GM23338 (cell line): ENCODE measurements at regions not wholly inside any gene's neighbourhood (a gene's known extent, or its start where the extent isn't known, plus 50 kb on each side); places are given as distances from the start of the nearest gene placed in this dataset.

Experiments used
- ATAC-seq: fragments of 200-7000 bp; cut with Tn5 transposase; 3 replicates; pipeline ENCODE4 v1.9.1; 2020
- DNase-seq: peaks from one replicate; pipeline ENCODE4 v3.0.0-alpha.2; 2015; ENCODE audit warnings: low spot score
- H2AFZ ChIP-seq: fragments of 200-600 bp; sonication (generic); 2 replicates; pipeline ENCODE4 v1.8.0; 2016; ENCODE audit warnings: antibody characterized with exemption, mild to moderate bottlenecking, moderate library complexity
- H3F3A ChIP-seq: fragments of 200-600 bp; sonication (generic); replicated peaks from 2 replicates; pipeline ENCODE4 v1.8.0; 2017; ENCODE audit warnings: antibody characterized with exemption, mixed run types, low read depth
- H3K27ac ChIP-seq: fragments of 200-600 bp; sonication (generic); 2 replicates; pipeline ENCODE4 v1.6.1; 2016; ENCODE audit warnings: low read depth
- H3K27me3 ChIP-seq: fragments of 200-600 bp; sonication (generic); 2 replicates; pipeline ENCODE4 v1.8.0; 2016; ENCODE audit warnings: mild to moderate bottlenecking, mixed run types, moderate library complexity; ENCODE audit not compliant: insufficient read depth
- H3K36me3 ChIP-seq: fragments of 200-600 bp; sonication (generic); 2 replicates; pipeline ENCODE4 v1.8.0; 2016; ENCODE audit warnings: mild to moderate bottlenecking; ENCODE audit not compliant: insufficient read depth
- H3K4me1 ChIP-seq: fragments of 200-600 bp; sonication (generic); 2 replicates; pipeline ENCODE4 v1.8.0; 2016; ENCODE audit warnings: mild to moderate bottlenecking, moderate library complexity; ENCODE audit not compliant: insufficient read depth
- H3K4me2 ChIP-seq: fragments of 200-600 bp; sonication (generic); 2 replicates; pipeline ENCODE4 v1.7.1; 2017; ENCODE audit warnings: mixed run types
- H3K4me3 ChIP-seq: fragments of 200-600 bp; sonication (generic); 2 replicates; pipeline ENCODE4 v1.6.1; 2016; ENCODE audit warnings: mixed run types
- H3K79me2 ChIP-seq: fragments of 200-600 bp; sonication (generic); replicated peaks from 2 replicates; pipeline ENCODE4 v1.8.0; 2017; ENCODE audit warnings: mild to moderate bottlenecking; ENCODE audit not compliant: insufficient read depth
- H3K9me2 ChIP-seq: fragments of 200-600 bp; sonication (generic); 2 replicates; pipeline ENCODE4 v1.8.0; 2017; ENCODE audit not compliant: insufficient read depth
- H4K20me1 ChIP-seq: fragments of 200-600 bp; sonication (generic); replicated peaks from 2 replicates; pipeline ENCODE4 v1.8.0; 2017; ENCODE audit warnings: mild to moderate bottlenecking; ENCODE audit not compliant: insufficient read depth
- H3K27ac Mint-ChIP-seq: 2 replicates; pipeline ENCODE4 v1.8.0; 2020; ENCODE audit warnings: inconsistent platforms, mild to moderate bottlenecking, moderate library complexity, mixed read lengths
- H3K27me3 Mint-ChIP-seq: 3 replicates; pipeline ENCODE4 v1.8.0; 2022; ENCODE audit warnings: low read depth, mild to moderate bottlenecking, moderate library complexity, mixed read lengths, inconsistent platforms; ENCODE audit not compliant: insufficient read depth, poor library complexity
- H3K36me3 Mint-ChIP-seq: 3 replicates; pipeline ENCODE4 v1.8.0; 2021; ENCODE audit warnings: low read depth, mild to moderate bottlenecking, inconsistent platforms, moderate library complexity, mixed read lengths
- H3K4me1 Mint-ChIP-seq: 3 replicates; pipeline ENCODE4 v1.8.0; 2020; ENCODE audit warnings: mild to moderate bottlenecking, inconsistent platforms, mixed read lengths
- H3K4me3 Mint-ChIP-seq: 3 replicates; pipeline ENCODE4 v1.8.0; 2021; ENCODE audit warnings: moderate library complexity, mild to moderate bottlenecking, inconsistent platforms, mixed read lengths
- H3K9me3 Mint-ChIP-seq: 3 replicates; pipeline ENCODE4 v1.8.0; 2020; ENCODE audit warnings: moderate library complexity, mild to moderate bottlenecking, inconsistent platforms, mixed read lengths
- CREB1 ChIP-seq: fragments of 250-450 bp; sonication (Bioruptor Pico); IDR thresholded peaks from 2 replicates; pipeline ENCODE4 v1.5.0; 2020; ENCODE audit warnings: low read depth, mild to moderate bottlenecking, moderate library complexity
- EZH2 ChIP-seq: fragments of 200-600 bp; sonication (generic); IDR thresholded peaks from one replicate; pipeline ENCODE4 v1.8.0; 2017; ENCODE audit warnings: antibody characterized with exemption, mild to moderate bottlenecking, low read depth; ENCODE audit not compliant: unreplicated experiment
- EZH2phosphoT487 ChIP-seq: fragments of 200-600 bp; sonication (generic); IDR thresholded peaks from one replicate; pipeline ENCODE4 v1.8.1; 2018; ENCODE audit warnings: antibody characterized with exemption; ENCODE audit not compliant: unreplicated experiment
- JUNB ChIP-seq: IDR thresholded peaks from one replicate; pipeline ENCODE4 v1.6.1; 2016; ENCODE audit warnings: antibody characterized with exemption; ENCODE audit not compliant: unreplicated experiment
- NANOG ChIP-seq: IDR thresholded peaks from 2 replicates; pipeline ENCODE4 v1.6.1; 2016; ENCODE audit warnings: antibody characterized with exemption, borderline replicate concordance
- POLR2AphosphoS5 ChIP-seq: IDR thresholded peaks from 2 replicates; pipeline ENCODE4 v1.6.1; 2016; ENCODE audit warnings: antibody characterized with exemption, low read depth
- STAT1 ChIP-seq: IDR thresholded peaks from one replicate; pipeline ENCODE4 v1.6.1; 2016; ENCODE audit warnings: antibody characterized with exemption; ENCODE audit not compliant: unreplicated experiment
- ZNF114 ChIP-seq: fragments of 250-450 bp; sonication (Bioruptor Pico); IDR thresholded peaks from 2 replicates; pipeline ENCODE4 v1.5.0; 2020; ENCODE audit warnings: mild to moderate bottlenecking, moderate library complexity
- ZNF331 ChIP-seq: fragments of 250-450 bp; sonication (Bioruptor Pico); IDR thresholded peaks from 2 replicates; pipeline ENCODE4 v1.5.0; 2020; ENCODE audit warnings: low read depth, mild to moderate bottlenecking, moderate library complexity
- TF ChIP-seq, protein P1 (sequence below): IDR thresholded peaks from 2 replicates; pipeline ENCODE4 v1.6.1; 2016; ENCODE audit warnings: antibody characterized with exemption
- TF ChIP-seq, protein P2 (sequence below), 2 experiments: fragments of 200-600 bp in 1 of 2; sonication (generic) in 1 of 2; conservative IDR thresholded peaks; 2 replicates each; pipeline versions ENCODE4 v1.5.1 to v1.6.1; 2016 to 2017; ENCODE audit warnings: antibody characterized with exemption in 2 of 2, low read depth in 2 of 2, mild to moderate bottlenecking in 2 of 2, moderate library complexity in 1 of 2
- TF ChIP-seq, protein P3 (sequence below): fragments of 250-450 bp; sonication (Bioruptor Pico); IDR thresholded peaks from 2 replicates; pipeline ENCODE4 v1.5.0; 2020; ENCODE audit warnings: mild to moderate bottlenecking, moderate library complexity
- TF ChIP-seq, protein P4 (sequence below): IDR thresholded peaks from one replicate; pipeline ENCODE4 v1.6.1; 2018; ENCODE audit warnings: antibody characterized with exemption; ENCODE audit not compliant: unreplicated experiment

DNA sequence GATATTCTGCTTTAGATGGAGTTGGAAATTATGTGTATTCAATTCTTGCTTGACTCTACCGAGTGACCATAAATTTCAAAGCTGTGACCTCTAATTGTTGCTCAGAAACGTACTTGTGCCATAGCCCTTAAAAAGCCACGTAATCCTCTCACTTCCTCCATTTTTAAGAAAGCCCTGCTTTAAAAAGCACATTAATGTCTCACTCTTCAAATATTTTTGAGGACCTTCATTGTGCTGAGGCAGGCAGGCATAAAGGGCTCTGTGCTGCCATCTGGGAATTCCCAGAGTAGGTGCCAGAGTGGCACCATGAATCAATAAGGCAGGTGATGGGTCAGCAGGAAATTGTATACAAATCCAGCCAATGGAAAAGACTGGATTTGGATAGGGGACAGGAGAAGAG lies 97.7 kb upstream of the FAM204A start:
- H4K20me1 ChIP-seq, result no peaks in the 10 kb centered on the region
- Mint-ChIP-seq H3K27me3 (no peaks in the 10 kb centered on the region), H3K36me3 (no peaks in the 10 kb centered on the region), H3K4me1 (no peaks in the 10 kb centered on the region), H3K27ac (no peak overlapping the region), H3K9me3 (no peaks in the 10 kb centered on the region), H3K4me3 (no peak overlapping the region)
- H3K4me2 ChIP-seq, result no peak overlapping the region
- H2AFZ ChIP-seq, result no peak overlapping the region
- ATAC-seq (no peak), DNase-seq (no peak)
- H3F3A ChIP-seq, result no peaks in the 10 kb centered on the region
- H3K4me3 ChIP-seq, result no peak overlapping the region
- H3K27me3 ChIP-seq, result no peaks in the 10 kb centered on the region
- no peaks in the 10 kb centered on the region for H3K36me3 ChIP-seq
- H3K79me2 ChIP-seq, result no peaks in the 10 kb centered on the region
- no peak for TF ChIP-seq STAT1
- TF ChIP-seq, protein P1, sequence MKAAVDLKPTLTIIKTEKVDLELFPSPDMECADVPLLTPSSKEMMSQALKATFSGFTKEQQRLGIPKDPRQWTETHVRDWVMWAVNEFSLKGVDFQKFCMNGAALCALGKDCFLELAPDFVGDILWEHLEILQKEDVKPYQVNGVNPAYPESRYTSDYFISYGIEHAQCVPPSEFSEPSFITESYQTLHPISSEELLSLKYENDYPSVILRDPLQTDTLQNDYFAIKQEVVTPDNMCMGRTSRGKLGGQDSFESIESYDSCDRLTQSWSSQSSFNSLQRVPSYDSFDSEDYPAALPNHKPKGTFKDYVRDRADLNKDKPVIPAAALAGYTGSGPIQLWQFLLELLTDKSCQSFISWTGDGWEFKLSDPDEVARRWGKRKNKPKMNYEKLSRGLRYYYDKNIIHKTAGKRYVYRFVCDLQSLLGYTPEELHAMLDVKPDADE, result no peak
- no peak for TF ChIP-seq EZH2phosphoT487
- no peak for TF ChIP-seq ZNF114 (CRISPR knock-in tag)
- no peak for TF ChIP-seq CREB1 (CRISPR knock-in tag)
- TF ChIP-seq, protein P2, sequence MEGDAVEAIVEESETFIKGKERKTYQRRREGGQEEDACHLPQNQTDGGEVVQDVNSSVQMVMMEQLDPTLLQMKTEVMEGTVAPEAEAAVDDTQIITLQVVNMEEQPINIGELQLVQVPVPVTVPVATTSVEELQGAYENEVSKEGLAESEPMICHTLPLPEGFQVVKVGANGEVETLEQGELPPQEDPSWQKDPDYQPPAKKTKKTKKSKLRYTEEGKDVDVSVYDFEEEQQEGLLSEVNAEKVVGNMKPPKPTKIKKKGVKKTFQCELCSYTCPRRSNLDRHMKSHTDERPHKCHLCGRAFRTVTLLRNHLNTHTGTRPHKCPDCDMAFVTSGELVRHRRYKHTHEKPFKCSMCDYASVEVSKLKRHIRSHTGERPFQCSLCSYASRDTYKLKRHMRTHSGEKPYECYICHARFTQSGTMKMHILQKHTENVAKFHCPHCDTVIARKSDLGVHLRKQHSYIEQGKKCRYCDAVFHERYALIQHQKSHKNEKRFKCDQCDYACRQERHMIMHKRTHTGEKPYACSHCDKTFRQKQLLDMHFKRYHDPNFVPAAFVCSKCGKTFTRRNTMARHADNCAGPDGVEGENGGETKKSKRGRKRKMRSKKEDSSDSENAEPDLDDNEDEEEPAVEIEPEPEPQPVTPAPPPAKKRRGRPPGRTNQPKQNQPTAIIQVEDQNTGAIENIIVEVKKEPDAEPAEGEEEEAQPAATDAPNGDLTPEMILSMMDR (conservative IDR thresholded peaks at IDR 0.05; ENCODE audit: low read depth in 2 of 2), result no peak
- TF ChIP-seq, protein P3, sequence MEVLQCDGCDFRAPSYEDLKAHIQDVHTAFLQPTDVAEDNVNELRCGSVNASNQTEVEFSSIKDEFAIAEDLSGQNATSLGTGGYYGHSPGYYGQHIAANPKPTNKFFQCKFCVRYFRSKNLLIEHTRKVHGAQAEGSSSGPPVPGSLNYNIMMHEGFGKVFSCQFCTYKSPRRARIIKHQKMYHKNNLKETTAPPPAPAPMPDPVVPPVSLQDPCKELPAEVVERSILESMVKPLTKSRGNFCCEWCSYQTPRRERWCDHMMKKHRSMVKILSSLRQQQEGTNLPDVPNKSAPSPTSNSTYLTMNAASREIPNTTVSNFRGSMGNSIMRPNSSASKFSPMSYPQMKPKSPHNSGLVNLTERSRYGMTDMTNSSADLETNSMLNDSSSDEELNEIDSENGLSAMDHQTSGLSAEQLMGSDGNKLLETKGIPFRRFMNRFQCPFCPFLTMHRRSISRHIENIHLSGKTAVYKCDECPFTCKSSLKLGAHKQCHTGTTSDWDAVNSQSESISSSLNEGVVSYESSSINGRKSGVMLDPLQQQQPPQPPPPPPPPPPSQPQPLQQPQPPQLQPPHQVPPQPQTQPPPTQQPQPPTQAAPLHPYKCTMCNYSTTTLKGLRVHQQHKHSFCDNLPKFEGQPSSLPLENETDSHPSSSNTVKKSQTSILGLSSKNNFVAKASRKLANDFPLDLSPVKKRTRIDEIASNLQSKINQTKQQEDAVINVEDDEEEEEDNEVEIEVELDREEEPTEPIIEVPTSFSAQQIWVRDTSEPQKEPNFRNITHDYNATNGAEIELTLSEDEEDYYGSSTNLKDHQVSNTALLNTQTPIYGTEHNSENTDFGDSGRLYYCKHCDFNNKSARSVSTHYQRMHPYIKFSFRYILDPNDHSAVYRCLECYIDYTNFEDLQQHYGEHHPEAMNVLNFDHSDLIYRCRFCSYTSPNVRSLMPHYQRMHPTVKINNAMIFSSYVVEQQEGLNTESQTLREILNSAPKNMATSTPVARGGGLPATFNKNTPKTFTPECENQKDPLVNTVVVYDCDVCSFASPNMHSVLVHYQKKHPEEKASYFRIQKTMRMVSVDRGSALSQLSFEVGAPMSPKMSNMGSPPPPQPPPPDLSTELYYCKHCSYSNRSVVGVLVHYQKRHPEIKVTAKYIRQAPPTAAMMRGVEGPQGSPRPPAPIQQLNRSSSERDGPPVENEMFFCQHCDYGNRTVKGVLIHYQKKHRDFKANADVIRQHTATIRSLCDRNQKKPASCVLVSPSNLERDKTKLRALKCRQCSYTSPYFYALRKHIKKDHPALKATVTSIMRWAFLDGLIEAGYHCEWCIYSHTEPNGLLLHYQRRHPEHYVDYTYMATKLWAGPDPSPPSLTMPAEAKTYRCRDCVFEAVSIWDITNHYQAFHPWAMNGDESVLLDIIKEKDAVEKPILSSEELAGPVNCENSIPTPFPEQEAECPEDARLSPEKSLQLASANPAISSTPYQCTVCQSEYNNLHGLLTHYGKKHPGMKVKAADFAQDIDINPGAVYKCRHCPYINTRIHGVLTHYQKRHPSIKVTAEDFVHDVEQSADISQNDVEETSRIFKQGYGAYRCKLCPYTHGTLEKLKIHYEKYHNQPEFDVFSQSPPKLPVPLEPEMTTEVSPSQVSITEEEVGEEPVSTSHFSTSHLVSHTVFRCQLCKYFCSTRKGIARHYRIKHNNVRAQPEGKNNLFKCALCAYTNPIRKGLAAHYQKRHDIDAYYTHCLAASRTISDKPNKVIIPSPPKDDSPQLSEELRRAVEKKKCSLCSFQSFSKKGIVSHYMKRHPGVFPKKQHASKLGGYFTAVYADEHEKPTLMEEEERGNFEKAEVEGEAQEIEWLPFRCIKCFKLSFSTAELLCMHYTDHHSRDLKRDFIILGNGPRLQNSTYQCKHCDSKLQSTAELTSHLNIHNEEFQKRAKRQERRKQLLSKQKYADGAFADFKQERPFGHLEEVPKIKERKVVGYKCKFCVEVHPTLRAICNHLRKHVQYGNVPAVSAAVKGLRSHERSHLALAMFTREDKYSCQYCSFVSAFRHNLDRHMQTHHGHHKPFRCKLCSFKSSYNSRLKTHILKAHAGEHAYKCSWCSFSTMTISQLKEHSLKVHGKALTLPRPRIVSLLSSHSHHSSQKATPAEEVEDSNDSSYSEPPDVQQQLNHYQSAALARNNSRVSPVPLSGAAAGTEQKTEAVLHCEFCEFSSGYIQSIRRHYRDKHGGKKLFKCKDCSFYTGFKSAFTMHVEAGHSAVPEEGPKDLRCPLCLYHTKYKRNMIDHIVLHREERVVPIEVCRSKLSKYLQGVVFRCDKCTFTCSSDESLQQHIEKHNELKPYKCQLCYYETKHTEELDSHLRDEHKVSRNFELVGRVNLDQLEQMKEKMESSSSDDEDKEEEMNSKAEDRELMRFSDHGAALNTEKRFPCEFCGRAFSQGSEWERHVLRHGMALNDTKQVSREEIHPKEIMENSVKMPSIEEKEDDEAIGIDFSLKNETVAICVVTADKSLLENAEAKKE (CRISPR knock-in tag), result no peak
- TF ChIP-seq, protein P4, sequence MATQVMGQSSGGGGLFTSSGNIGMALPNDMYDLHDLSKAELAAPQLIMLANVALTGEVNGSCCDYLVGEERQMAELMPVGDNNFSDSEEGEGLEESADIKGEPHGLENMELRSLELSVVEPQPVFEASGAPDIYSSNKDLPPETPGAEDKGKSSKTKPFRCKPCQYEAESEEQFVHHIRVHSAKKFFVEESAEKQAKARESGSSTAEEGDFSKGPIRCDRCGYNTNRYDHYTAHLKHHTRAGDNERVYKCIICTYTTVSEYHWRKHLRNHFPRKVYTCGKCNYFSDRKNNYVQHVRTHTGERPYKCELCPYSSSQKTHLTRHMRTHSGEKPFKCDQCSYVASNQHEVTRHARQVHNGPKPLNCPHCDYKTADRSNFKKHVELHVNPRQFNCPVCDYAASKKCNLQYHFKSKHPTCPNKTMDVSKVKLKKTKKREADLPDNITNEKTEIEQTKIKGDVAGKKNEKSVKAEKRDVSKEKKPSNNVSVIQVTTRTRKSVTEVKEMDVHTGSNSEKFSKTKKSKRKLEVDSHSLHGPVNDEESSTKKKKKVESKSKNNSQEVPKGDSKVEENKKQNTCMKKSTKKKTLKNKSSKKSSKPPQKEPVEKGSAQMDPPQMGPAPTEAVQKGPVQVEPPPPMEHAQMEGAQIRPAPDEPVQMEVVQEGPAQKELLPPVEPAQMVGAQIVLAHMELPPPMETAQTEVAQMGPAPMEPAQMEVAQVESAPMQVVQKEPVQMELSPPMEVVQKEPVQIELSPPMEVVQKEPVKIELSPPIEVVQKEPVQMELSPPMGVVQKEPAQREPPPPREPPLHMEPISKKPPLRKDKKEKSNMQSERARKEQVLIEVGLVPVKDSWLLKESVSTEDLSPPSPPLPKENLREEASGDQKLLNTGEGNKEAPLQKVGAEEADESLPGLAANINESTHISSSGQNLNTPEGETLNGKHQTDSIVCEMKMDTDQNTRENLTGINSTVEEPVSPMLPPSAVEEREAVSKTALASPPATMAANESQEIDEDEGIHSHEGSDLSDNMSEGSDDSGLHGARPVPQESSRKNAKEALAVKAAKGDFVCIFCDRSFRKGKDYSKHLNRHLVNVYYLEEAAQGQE, result no peak
- TF ChIP-seq ZNF331 (CRISPR knock-in tag), result no peak
- no peak for TF ChIP-seq POLR2AphosphoS5
- TF ChIP-seq NANOG, result no peak
- TF ChIP-seq EZH2, result no peak
- no peak for TF ChIP-seq JUNB
- no peak overlapping the region for H3K27ac ChIP-seq
- no peaks in the 10 kb centered on the region for H3K4me1 ChIP-seq
- no peaks in the 10 kb centered on the region for H3K9me2 ChIP-seq
